WTC11 (cell line): ENCODE measurements at regions not wholly inside any gene's neighbourhood (a gene's known extent, or its start where the extent isn't known, plus 50 kb on each side); places are given as distances from the start of the nearest gene placed in this dataset.

Experiments
- ATAC-seq: fragments of 200-7000 bp; cut with Tn5 transposase; 2 replicates; pipeline ENCODE4 v1.10.0; 2021; ENCODE audit warnings: mild to moderate bottlenecking, moderate library complexity
- CTCF ChIA-PET: fragments of 300-600 bp; sonication (Branson Sonifier 250); formaldehyde crosslinking; loops from one replicate; lab custom pipeline; 2021; ENCODE audit warnings: antibody characterized with exemption; lab: Charles Lee
- POLR2A ChIA-PET: fragments of 350-600 bp; sonication (Branson Sonifier 250); formaldehyde crosslinking; loops from one replicate; lab custom pipeline; 2021; ENCODE audit warnings: antibody characterized with exemption; lab: Charles Lee
- DNase-seq: peaks from one replicate; pipeline ENCODE4 v3.0.0; 2021; ENCODE audit warnings: low spot score
- H3K27ac Mint-ChIP-seq: 2 replicates; pipeline ENCODE4 v1.8.0; 2021; ENCODE audit warnings: mixed read lengths
- H3K27me3 Mint-ChIP-seq: 2 replicates; pipeline ENCODE4 v1.8.0; 2021; ENCODE audit warnings: low read depth, mild to moderate bottlenecking, moderate library complexity, mixed read lengths
- H3K36me3 Mint-ChIP-seq: 2 replicates; pipeline ENCODE4 v1.8.0; 2021; ENCODE audit warnings: mixed read lengths
- H3K4me1 Mint-ChIP-seq: 2 replicates; pipeline ENCODE4 v1.8.0; 2022; ENCODE audit warnings: mixed read lengths
- H3K4me3 Mint-ChIP-seq: 2 replicates; pipeline ENCODE4 v1.8.0; 2021; ENCODE audit warnings: mild to moderate bottlenecking, moderate library complexity, mixed read lengths
- H3K9me3 Mint-ChIP-seq: 2 replicates; pipeline ENCODE4 v1.8.0; 2021; ENCODE audit warnings: mixed read lengths
- ATF1 ChIP-seq: sonication (generic); formaldehyde crosslinking; IDR thresholded peaks from 2 replicates; pipeline ENCODE4 v1.8.1; 2023; ENCODE audit warnings: mild to moderate bottlenecking, moderate library complexity, missing genetic modification reagents
- CREM ChIP-seq: sonication (generic); formaldehyde crosslinking; IDR thresholded peaks from 2 replicates; pipeline ENCODE4 v1.8.1; 2022; ENCODE audit warnings: mild to moderate bottlenecking, missing genetic modification reagents, moderate library complexity
- ESRRA ChIP-seq: sonication (generic); formaldehyde crosslinking; IDR thresholded peaks from 2 replicates; pipeline ENCODE4 v1.8.1; 2022; ENCODE audit warnings: mild to moderate bottlenecking, missing genetic modification reagents, borderline replicate concordance
- FOXP1 ChIP-seq: sonication (generic); formaldehyde crosslinking; IDR thresholded peaks from 2 replicates; pipeline ENCODE4 v1.8.0; 2022; ENCODE audit warnings: missing genetic modification reagents, mild to moderate bottlenecking, moderate library complexity, borderline replicate concordance
- GRHL2 ChIP-seq: fragments of 250-450 bp; sonication (Bioruptor Pico); IDR thresholded peaks from 2 replicates; pipeline ENCODE4 v1.8.0; 2022; ENCODE audit warnings: mild to moderate bottlenecking, moderate library complexity; ENCODE audit not compliant: insufficient replicate concordance, severe bottlenecking
- JAZF1 ChIP-seq: fragments of 250-450 bp; sonication (Bioruptor Pico); IDR thresholded peaks from 2 replicates; pipeline ENCODE4 v1.9.0; 2021; ENCODE audit warnings: moderate library complexity, mild to moderate bottlenecking, inconsistent platforms
- MYBL2 ChIP-seq: sonication (generic); formaldehyde crosslinking; IDR thresholded peaks from 2 replicates; pipeline ENCODE4 v1.8.1; 2023; ENCODE audit warnings: mild to moderate bottlenecking, moderate library complexity, missing genetic modification reagents
- NFATC4 ChIP-seq: fragments of 250-450 bp; sonication (Bioruptor Pico); IDR thresholded peaks from 2 replicates; pipeline ENCODE4 v1.9.0; 2021; ENCODE audit warnings: mild to moderate bottlenecking
- NR3C1 ChIP-seq: sonication (generic); formaldehyde crosslinking; conservative IDR thresholded peaks from 2 replicates; pipeline ENCODE4 v1.8.1; 2023; ENCODE audit warnings: low read depth, mild to moderate bottlenecking, missing genetic modification reagents
- PRRX2 ChIP-seq: fragments of 250-450 bp; sonication (Bioruptor Pico); IDR thresholded peaks from 2 replicates; pipeline ENCODE4 v1.8.0; 2021; ENCODE audit warnings: mild to moderate bottlenecking
- SMAD4 ChIP-seq: sonication (generic); formaldehyde crosslinking; IDR thresholded peaks from 2 replicates; pipeline ENCODE4 v1.8.0; 2022; ENCODE audit warnings: mild to moderate bottlenecking, missing genetic modification reagents
- ZNF138 ChIP-seq: sonication (generic); formaldehyde crosslinking; conservative IDR thresholded peaks from 2 replicates; pipeline ENCODE4 v1.8.1; 2022; ENCODE audit warnings: mild to moderate bottlenecking, moderate library complexity, missing genetic modification reagents
- ZNF317 ChIP-seq: sonication (generic); formaldehyde crosslinking; IDR thresholded peaks from 2 replicates; pipeline ENCODE4 v1.8.1; 2023; ENCODE audit warnings: low read depth, mild to moderate bottlenecking, moderate library complexity, missing genetic modification reagents, borderline replicate concordance
- ZNF423 ChIP-seq: fragments of 250-450 bp; sonication (Bioruptor Pico); IDR thresholded peaks from 2 replicates; pipeline ENCODE4 v2.1.2; 2022; ENCODE audit warnings: mild to moderate bottlenecking, moderate library complexity
- TF ChIP-seq, protein P1 (sequence below): sonication (generic); formaldehyde crosslinking; IDR thresholded peaks from 2 replicates; pipeline ENCODE4 v1.8.0; 2023; ENCODE audit warnings: missing genetic modification reagents
- TF ChIP-seq, protein P2 (sequence below): fragments of 250-450 bp; sonication (Bioruptor Pico); IDR thresholded peaks from 2 replicates; pipeline ENCODE4 v1.8.0; 2021; ENCODE audit warnings: mild to moderate bottlenecking
- TF ChIP-seq, protein P3 (sequence below): sonication (generic); formaldehyde crosslinking; IDR thresholded peaks from 2 replicates; pipeline ENCODE4 v1.8.1; 2023; ENCODE audit warnings: mild to moderate bottlenecking, missing genetic modification reagents, moderate library complexity
- TF ChIP-seq, protein P4 (sequence below): sonication (generic); formaldehyde crosslinking; IDR thresholded peaks from 2 replicates; pipeline ENCODE4 v1.8.1; 2022; ENCODE audit warnings: mild to moderate bottlenecking, moderate library complexity, missing genetic modification reagents
- TF ChIP-seq, protein P5 (sequence below): sonication (generic); formaldehyde crosslinking; IDR thresholded peaks from 2 replicates; pipeline ENCODE4 v1.8.0; 2022; ENCODE audit warnings: missing genetic modification reagents
- TF ChIP-seq, protein P6 (sequence below): fragments of 250-450 bp; sonication (Bioruptor Pico); IDR thresholded peaks from 2 replicates; pipeline ENCODE4 v1.9.0; 2021; ENCODE audit warnings: mild to moderate bottlenecking
- TF ChIP-seq, protein P7 (sequence below): sonication (generic); formaldehyde crosslinking; IDR thresholded peaks from 2 replicates; pipeline ENCODE4 v1.8.0; 2022; ENCODE audit warnings: mild to moderate bottlenecking, missing genetic modification reagents

DNA sequence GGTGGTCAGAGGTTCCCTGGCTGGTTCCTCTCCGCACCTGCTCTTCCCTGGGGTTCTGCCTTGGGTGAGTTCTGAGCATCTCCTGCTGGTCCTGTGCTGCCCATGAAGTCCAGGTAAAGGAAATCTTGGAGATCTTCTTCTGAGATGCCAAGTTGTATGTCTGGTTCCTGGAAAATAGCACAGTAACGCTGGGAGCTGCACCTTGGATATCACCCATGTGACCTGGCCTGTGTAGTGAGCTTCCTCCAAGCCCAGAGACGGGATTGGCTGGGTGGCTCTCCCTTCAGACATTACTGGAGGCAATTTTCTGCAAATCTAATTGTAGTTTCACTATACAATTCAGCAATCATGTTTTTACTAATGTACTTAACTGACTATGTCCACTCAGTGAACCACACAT is 1281.1 kb downstream of the TMEM121 start (continued):
- no peak for TF ChIP-seq ZNF317 (CRISPR knock-in tag)
- TF ChIP-seq NR3C1 (CRISPR knock-in tag) = no peak
- TF ChIP-seq ZNF423 = no peak
- no peak for TF ChIP-seq ATF1 (CRISPR knock-in tag)
- no peak for TF ChIP-seq MYBL2
- TF ChIP-seq PRRX2 (CRISPR knock-in tag) = no peak
- no peak for TF ChIP-seq ESRRA (CRISPR knock-in tag)

DNA sequence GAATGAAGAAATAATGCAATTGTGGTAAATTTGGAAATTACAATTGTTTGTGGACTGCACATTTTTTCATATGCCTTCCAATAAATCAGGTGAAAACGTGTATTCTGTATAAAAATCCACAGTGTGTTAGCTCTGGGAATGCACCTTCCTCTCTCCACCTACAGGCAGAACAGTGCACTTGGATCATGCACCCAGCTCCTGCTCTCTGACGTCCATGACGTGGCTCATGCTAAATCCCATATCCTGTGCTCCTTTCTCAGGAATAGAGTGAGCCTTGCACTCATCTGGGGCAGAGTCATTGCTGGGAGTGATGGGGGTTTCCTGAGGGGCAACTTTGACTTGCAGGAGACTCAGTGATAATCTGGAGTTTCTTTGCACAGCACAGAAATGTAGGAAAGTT is 1282.1 kb downstream of the TMEM121 start:
- POLR2A ChIA-PET = no interaction called here
- no peaks in the 10 kb centered on the region for H3K4me1 Mint-ChIP-seq
- DNase-seq (no peak), ATAC-seq (no peak)
- peaks cover 76% of the 10 kb centered on the region for H3K9me3 Mint-ChIP-seq
- CTCF ChIA-PET = no interaction called here
- H3K4me3 Mint-ChIP-seq = no peak overlapping the region
- TF ChIP-seq, protein P1, sequence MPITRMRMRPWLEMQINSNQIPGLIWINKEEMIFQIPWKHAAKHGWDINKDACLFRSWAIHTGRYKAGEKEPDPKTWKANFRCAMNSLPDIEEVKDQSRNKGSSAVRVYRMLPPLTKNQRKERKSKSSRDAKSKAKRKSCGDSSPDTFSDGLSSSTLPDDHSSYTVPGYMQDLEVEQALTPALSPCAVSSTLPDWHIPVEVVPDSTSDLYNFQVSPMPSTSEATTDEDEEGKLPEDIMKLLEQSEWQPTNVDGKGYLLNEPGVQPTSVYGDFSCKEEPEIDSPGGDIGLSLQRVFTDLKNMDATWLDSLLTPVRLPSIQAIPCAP (CRISPR knock-in tag) = no peak
- TF ChIP-seq, protein P2, sequence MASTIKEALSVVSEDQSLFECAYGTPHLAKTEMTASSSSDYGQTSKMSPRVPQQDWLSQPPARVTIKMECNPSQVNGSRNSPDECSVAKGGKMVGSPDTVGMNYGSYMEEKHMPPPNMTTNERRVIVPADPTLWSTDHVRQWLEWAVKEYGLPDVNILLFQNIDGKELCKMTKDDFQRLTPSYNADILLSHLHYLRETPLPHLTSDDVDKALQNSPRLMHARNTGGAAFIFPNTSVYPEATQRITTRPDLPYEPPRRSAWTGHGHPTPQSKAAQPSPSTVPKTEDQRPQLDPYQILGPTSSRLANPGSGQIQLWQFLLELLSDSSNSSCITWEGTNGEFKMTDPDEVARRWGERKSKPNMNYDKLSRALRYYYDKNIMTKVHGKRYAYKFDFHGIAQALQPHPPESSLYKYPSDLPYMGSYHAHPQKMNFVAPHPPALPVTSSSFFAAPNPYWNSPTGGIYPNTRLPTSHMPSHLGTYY (CRISPR knock-in tag) = no peak
- TF ChIP-seq, protein P3, sequence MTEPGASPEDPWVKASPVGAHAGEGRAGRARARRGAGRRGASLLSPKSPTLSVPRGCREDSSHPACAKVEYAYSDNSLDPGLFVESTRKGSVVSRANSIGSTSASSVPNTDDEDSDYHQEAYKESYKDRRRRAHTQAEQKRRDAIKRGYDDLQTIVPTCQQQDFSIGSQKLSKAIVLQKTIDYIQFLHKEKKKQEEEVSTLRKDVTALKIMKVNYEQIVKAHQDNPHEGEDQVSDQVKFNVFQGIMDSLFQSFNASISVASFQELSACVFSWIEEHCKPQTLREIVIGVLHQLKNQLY (CRISPR knock-in tag) = no peak
- TF ChIP-seq, protein P4, sequence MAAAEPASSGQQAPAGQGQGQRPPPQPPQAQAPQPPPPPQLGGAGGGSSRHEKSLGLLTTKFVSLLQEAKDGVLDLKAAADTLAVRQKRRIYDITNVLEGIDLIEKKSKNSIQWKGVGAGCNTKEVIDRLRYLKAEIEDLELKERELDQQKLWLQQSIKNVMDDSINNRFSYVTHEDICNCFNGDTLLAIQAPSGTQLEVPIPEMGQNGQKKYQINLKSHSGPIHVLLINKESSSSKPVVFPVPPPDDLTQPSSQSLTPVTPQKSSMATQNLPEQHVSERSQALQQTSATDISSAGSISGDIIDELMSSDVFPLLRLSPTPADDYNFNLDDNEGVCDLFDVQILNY (CRISPR knock-in tag) = no peak
- TF ChIP-seq ZNF138 (CRISPR knock-in tag) (no peak), SMAD4 (no peak), CREM (CRISPR knock-in tag) (no peak), GRHL2 (CRISPR knock-in tag) (no peak), FOXP1 (no peak), JAZF1 (CRISPR knock-in tag) (no peak), NFATC4 (CRISPR knock-in tag) (no peak)
- TF ChIP-seq, protein P5, sequence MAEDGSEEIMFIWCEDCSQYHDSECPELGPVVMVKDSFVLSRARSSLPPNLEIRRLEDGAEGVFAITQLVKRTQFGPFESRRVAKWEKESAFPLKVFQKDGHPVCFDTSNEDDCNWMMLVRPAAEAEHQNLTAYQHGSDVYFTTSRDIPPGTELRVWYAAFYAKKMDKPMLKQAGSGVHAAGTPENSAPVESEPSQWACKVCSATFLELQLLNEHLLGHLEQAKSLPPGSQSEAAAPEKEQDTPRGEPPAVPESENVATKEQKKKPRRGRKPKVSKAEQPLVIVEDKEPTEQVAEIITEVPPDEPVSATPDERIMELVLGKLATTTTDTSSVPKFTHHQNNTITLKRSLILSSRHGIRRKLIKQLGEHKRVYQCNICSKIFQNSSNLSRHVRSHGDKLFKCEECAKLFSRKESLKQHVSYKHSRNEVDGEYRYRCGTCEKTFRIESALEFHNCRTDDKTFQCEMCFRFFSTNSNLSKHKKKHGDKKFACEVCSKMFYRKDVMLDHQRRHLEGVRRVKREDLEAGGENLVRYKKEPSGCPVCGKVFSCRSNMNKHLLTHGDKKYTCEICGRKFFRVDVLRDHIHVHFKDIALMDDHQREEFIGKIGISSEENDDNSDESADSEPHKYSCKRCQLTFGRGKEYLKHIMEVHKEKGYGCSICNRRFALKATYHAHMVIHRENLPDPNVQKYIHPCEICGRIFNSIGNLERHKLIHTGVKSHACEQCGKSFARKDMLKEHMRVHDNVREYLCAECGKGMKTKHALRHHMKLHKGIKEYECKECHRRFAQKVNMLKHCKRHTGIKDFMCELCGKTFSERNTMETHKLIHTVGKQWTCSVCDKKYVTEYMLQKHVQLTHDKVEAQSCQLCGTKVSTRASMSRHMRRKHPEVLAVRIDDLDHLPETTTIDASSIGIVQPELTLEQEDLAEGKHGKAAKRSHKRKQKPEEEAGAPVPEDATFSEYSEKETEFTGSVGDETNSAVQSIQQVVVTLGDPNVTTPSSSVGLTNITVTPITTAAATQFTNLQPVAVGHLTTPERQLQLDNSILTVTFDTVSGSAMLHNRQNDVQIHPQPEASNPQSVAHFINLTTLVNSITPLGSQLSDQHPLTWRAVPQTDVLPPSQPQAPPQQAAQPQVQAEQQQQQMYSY (CRISPR knock-in tag) = no peak
- TF ChIP-seq, protein P6, sequence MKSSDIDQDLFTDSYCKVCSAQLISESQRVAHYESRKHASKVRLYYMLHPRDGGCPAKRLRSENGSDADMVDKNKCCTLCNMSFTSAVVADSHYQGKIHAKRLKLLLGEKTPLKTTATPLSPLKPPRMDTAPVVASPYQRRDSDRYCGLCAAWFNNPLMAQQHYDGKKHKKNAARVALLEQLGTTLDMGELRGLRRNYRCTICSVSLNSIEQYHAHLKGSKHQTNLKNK = no peak
- TF ChIP-seq, protein P7, sequence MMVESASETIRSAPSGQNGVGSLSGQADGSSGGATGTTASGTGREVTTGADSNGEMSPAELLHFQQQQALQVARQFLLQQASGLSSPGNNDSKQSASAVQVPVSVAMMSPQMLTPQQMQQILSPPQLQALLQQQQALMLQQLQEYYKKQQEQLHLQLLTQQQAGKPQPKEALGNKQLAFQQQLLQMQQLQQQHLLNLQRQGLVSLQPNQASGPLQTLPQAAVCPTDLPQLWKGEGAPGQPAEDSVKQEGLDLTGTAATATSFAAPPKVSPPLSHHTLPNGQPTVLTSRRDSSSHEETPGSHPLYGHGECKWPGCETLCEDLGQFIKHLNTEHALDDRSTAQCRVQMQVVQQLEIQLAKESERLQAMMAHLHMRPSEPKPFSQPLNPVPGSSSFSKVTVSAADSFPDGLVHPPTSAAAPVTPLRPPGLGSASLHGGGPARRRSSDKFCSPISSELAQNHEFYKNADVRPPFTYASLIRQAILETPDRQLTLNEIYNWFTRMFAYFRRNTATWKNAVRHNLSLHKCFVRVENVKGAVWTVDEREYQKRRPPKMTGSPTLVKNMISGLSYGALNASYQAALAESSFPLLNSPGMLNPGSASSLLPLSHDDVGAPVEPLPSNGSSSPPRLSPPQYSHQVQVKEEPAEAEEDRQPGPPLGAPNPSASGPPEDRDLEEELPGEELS (CRISPR knock-in tag) = no peak
- no peak overlapping the region for H3K27ac Mint-ChIP-seq
- peaks cover 76% of the 10 kb centered on the region for H3K36me3 Mint-ChIP-seq
- H3K27me3 Mint-ChIP-seq = peaks cover 17% of the 10 kb centered on the region
